SK-N-SH (cell line): ENCODE measurements at regions not wholly inside any gene's neighbourhood (a gene's known extent, or its start where the extent isn't known, plus 50 kb on each side); places are given as distances from the start of the nearest gene placed in this dataset.

Source experiments
- CTCF ChIA-PET: fragments of 300-600, 350-600 bp; formaldehyde crosslinking; extraction: SDS; loops from one replicate; lab custom pipeline; 2021; lab: Yijun Ruan, JAX
- POLR2A ChIA-PET: fragments of 350-600 bp; sonication (Branson Sonifier 250); formaldehyde crosslinking; extraction: SDS; loops from one replicate; lab custom pipeline; 2020; ENCODE audit warnings: antibody characterized with exemption, inconsistent platforms; lab: Yijun Ruan, JAX
- DNase-seq: peaks from one replicate; pipeline ENCODE4 v3.0.0; 2012
- H2AFZ ChIP-seq: fragments of 200-600 bp; sonication (generic); 2 replicates; pipeline ENCODE4 v1.8.1; 2016; ENCODE audit warnings: antibody characterized with exemption, mild to moderate bottlenecking, low read depth
- H3F3A ChIP-seq: fragments of 200-600 bp; sonication (generic); replicated peaks from 2 replicates; pipeline ENCODE3; 2016; ENCODE audit warnings: antibody characterized with exemption, mild to moderate bottlenecking; ENCODE audit not compliant: insufficient read depth
- H3K27ac ChIP-seq, 2 experiments: fragments of 200-500 bp in 1 of 2; fragments of 200-600 bp in 1 of 2; sonication (Bioruptor generic) in 1 of 2; sonication (generic), shearing (Covaris generic) in 1 of 2; 2 replicates each; pipeline versions ENCODE4 v1.5.1 to v1.6.1; 2014 to 2016; ENCODE audit warnings: low read depth in 2 of 2, inconsistent platforms in 1 of 2, low read length in 1 of 2, mild to moderate bottlenecking in 1 of 2, mixed read lengths in 1 of 2
- H3K27me3 ChIP-seq: fragments of 200-600 bp; sonication (generic), shearing (Covaris generic); 2 replicates; pipeline ENCODE4 v1.6.1; 2016; ENCODE audit warnings: mixed run types; ENCODE audit not compliant: insufficient read depth
- H3K36me3 ChIP-seq, 2 experiments: fragments of 200-500 bp in 1 of 2; fragments of 200-600 bp in 1 of 2; sonication (Bioruptor generic) in 1 of 2; sonication (generic) in 1 of 2; replicated peaks in 1 of 2; 2 replicates each; pipeline versions ENCODE3 to v1.5.1; 2014 to 2016; ENCODE audit warnings: low read length in 1 of 2, mild to moderate bottlenecking in 1 of 2; ENCODE audit not compliant: insufficient read depth in 2 of 2, control insufficient read depth in 1 of 2
- H3K4me1 ChIP-seq, 2 experiments: fragments of 200-500 bp in 1 of 2; fragments of 200-600 bp in 1 of 2; sonication (Bioruptor generic) in 1 of 2; sonication (generic), shearing (Covaris generic) in 1 of 2; 2 replicates each; pipeline versions ENCODE4 v1.5.1 to v1.6.1; 2014 to 2016; ENCODE audit warnings: low read depth in 1 of 2, low read length in 1 of 2, mixed run types in 1 of 2; ENCODE audit not compliant: insufficient read depth in 2 of 2, control insufficient read depth in 1 of 2
- H3K4me2 ChIP-seq: fragments of 200-600 bp; sonication (generic), shearing (Covaris generic); 2 replicates; pipeline ENCODE4 v1.6.1; 2017; ENCODE audit warnings: mixed run types
- H3K4me3 ChIP-seq, 2 experiments: fragments of 200-500 bp in 1 of 2; fragments of 200-600 bp in 1 of 2; sonication (Bioruptor generic) in 1 of 2; sonication (generic), shearing (Covaris generic) in 1 of 2; 2 replicates each; pipeline versions ENCODE4 v1.5.1 to v1.8.1; 2014 to 2016; ENCODE audit warnings: low read depth in 2 of 2, inconsistent platforms in 1 of 2, low read length in 1 of 2, mild to moderate bottlenecking in 1 of 2, mixed read lengths in 1 of 2, moderate library complexity in 1 of 2
- H3K79me2 ChIP-seq: fragments of 200-600 bp; sonication (generic); 2 replicates; pipeline ENCODE4 v1.8.1; 2017; ENCODE audit warnings: mild to moderate bottlenecking; ENCODE audit not compliant: insufficient read depth
- H3K9ac ChIP-seq: fragments of 200-600 bp; sonication (generic); 2 replicates; pipeline ENCODE4 v1.6.1; 2017; ENCODE audit warnings: mixed run types
- H3K9me2 ChIP-seq: fragments of 200-600 bp; sonication (generic); 2 replicates; pipeline ENCODE4 v1.6.1; 2017; ENCODE audit warnings: mixed run types
- H3K9me3 ChIP-seq: fragments of 200-600 bp; sonication (generic); 2 replicates; pipeline ENCODE4 v1.6.1; 2017; ENCODE audit warnings: mixed run types, mild to moderate bottlenecking, moderate library complexity
- H4K20me1 ChIP-seq: fragments of 200-600 bp; sonication (generic); 2 replicates; pipeline ENCODE4 v1.6.1; 2017; ENCODE audit warnings: mild to moderate bottlenecking, mixed run types; ENCODE audit not compliant: insufficient read depth
- CHD2 ChIP-seq: fragments of 150-350 bp; IDR thresholded peaks from 2 replicates; pipeline ENCODE4 v1.6.1; 2018; ENCODE audit warnings: low read length; ENCODE audit not compliant: partially characterized antibody
- FOXM1 ChIP-seq: IDR thresholded peaks from 2 replicates; pipeline ENCODE4 v1.4.0; 2012; ENCODE audit warnings: low read depth, mild to moderate bottlenecking
- GATA2 ChIP-seq: sonication (generic); formaldehyde crosslinking; IDR thresholded peaks from 2 replicates; pipeline ENCODE4 v1.5.0; 2020; ENCODE audit warnings: mild to moderate bottlenecking, missing genetic modification reagents
- RXRA ChIP-seq: IDR thresholded peaks from 2 replicates; pipeline ENCODE4 v1.4.0; 2012; ENCODE audit warnings: low read depth, mild to moderate bottlenecking, borderline replicate concordance
- WGBS: methylation state at CpG from one replicate; pipeline ENCODE4 v1.1.6; 2017; ENCODE audit warnings: low lambda C conversion rate; 5-methylcytosine and 5-hydroxymethylcytosine counted together
- TF ChIP-seq, protein P1 (sequence below): fragments of 150-350 bp; IDR thresholded peaks from 2 replicates; pipeline ENCODE4 v1.6.1; 2017; ENCODE audit warnings: antibody characterized with exemption, low read length, low read depth, borderline replicate concordance
- TF ChIP-seq, protein P2 (sequence below): IDR thresholded peaks from 2 replicates; pipeline ENCODE4 v1.6.1; 2012; ENCODE audit warnings: mild to moderate bottlenecking, low read depth, low read length, moderate library complexity
- TF ChIP-seq, protein P3 (sequence below): fragments of 200-600 bp; sonication (generic); IDR thresholded peaks from 2 replicates; pipeline ENCODE4 v1.6.1; 2017; ENCODE audit warnings: antibody characterized with exemption, mild to moderate bottlenecking, moderate library complexity

DNA sequence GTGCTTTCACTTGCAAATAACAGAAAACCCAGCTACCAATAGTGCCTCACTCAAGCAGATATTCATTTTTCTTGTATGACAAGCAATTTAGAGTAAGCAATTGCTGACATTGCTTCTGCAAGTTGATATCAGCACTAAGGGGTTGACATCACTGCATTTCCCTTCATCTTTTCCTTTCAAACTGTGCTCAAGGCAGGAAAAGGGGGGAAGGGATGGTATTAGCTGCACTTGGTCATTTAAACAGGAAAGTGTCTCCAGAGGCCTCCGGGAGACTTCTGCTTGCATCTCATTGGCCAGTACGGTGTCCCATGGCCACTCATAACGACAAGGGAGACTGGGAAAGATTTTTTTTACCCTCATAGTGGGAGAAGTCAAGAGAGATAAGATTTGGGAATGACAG, 65.5 kb upstream of the FGG start (continued):
- TF ChIP-seq, protein P1, sequence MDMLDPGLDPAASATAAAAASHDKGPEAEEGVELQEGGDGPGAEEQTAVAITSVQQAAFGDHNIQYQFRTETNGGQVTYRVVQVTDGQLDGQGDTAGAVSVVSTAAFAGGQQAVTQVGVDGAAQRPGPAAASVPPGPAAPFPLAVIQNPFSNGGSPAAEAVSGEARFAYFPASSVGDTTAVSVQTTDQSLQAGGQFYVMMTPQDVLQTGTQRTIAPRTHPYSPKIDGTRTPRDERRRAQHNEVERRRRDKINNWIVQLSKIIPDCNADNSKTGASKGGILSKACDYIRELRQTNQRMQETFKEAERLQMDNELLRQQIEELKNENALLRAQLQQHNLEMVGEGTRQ = no peak
- TF ChIP-seq, protein P2, sequence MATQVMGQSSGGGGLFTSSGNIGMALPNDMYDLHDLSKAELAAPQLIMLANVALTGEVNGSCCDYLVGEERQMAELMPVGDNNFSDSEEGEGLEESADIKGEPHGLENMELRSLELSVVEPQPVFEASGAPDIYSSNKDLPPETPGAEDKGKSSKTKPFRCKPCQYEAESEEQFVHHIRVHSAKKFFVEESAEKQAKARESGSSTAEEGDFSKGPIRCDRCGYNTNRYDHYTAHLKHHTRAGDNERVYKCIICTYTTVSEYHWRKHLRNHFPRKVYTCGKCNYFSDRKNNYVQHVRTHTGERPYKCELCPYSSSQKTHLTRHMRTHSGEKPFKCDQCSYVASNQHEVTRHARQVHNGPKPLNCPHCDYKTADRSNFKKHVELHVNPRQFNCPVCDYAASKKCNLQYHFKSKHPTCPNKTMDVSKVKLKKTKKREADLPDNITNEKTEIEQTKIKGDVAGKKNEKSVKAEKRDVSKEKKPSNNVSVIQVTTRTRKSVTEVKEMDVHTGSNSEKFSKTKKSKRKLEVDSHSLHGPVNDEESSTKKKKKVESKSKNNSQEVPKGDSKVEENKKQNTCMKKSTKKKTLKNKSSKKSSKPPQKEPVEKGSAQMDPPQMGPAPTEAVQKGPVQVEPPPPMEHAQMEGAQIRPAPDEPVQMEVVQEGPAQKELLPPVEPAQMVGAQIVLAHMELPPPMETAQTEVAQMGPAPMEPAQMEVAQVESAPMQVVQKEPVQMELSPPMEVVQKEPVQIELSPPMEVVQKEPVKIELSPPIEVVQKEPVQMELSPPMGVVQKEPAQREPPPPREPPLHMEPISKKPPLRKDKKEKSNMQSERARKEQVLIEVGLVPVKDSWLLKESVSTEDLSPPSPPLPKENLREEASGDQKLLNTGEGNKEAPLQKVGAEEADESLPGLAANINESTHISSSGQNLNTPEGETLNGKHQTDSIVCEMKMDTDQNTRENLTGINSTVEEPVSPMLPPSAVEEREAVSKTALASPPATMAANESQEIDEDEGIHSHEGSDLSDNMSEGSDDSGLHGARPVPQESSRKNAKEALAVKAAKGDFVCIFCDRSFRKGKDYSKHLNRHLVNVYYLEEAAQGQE = no peak

DNA sequence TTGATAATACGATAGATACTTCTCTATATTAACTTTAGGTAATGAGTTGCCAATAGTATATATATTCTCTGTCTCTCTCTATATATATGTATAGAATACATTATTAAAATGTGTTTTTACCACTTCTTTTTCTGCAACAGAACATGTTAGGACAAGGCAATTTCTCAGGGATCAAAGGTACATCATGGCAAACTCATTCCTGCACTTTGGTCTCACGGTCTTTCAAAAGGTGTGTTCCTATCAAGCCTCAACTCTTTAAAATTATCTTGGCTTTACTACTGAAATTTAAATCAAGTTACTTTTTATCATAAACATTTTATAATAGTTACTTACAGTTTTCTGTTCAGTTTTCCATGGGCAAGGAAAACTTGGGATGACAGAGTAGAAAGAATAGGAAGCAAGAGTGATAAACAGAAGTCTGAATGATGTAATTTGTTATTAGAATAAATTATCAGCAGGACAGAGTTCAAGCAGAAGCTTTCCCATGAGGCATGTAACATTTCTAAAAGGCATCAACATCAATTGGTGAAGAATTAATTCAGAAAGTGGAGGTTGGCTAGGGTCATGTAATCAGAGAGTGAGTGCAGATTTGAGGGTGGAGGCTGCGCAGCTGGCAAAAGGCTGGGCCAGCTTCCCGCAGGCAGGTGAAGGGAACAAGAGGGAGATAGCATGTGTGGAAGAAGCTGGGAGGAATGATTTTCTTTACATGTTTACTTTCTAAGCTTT, 59.7 kb upstream of the LRAT start:
- H3K9me2 ChIP-seq = no peaks in the 10 kb centered on the region
- CTCF ChIA-PET = no interaction called here
- H3K4me3 ChIP-seq = no peak overlapping the region
- H3K36me3 ChIP-seq = no peaks in the 10 kb centered on the region
- H3K4me2 ChIP-seq = no peak overlapping the region
- WGBS = 10% methylated on average over 4 of the region's 4 CpGs
- H3K9me3 ChIP-seq = no peaks in the 10 kb centered on the region
- H3K9ac ChIP-seq = no peak overlapping the region
- no peaks in the 10 kb centered on the region for H3K27me3 ChIP-seq
- POLR2A ChIA-PET = no interaction called here
- no peak overlapping the region for H3K27ac ChIP-seq
- H3F3A ChIP-seq = no peaks in the 10 kb centered on the region
- no peak for DNase-seq
- H2AFZ ChIP-seq = no peak overlapping the region
- TF ChIP-seq CHD2 (no peak), GATA2 (no peak), FOXM1 (no peak)
- H3K79me2 ChIP-seq = no peaks in the 10 kb centered on the region
- H3K4me1 ChIP-seq = no peaks in the 10 kb centered on the region
- no peaks in the 10 kb centered on the region for H4K20me1 ChIP-seq

DNA sequence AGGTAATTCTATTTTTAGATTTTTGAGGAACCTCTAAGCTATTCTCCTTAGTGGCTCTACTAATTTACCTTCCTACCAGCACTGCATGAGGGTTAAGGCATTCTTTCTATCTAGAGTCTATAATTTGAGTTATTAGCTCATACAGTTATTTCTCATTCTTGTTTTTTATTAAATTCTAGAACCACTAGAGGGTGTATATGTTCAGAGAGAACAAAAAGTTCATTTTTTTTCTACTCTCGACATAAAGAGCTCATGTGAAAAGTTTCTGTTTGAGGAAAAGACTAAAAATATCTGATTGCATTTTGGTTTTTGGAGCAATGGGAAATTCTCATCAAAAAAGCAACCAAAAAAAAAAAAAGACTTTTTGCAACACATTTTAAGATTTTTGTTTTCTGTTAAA, 57.0 kb upstream of the LRAT start:
- ChIA-PET POLR2A (no interaction called here), CTCF (interaction anchor here (0.6 to 1.4 kb wide), 5 partner anchors 12 to 1267 kb away, joined by 3 read pairs; partner anchors contain the start of gene CTSO)
- H3K27ac ChIP-seq = no peak overlapping the region
- TF ChIP-seq, protein P3, sequence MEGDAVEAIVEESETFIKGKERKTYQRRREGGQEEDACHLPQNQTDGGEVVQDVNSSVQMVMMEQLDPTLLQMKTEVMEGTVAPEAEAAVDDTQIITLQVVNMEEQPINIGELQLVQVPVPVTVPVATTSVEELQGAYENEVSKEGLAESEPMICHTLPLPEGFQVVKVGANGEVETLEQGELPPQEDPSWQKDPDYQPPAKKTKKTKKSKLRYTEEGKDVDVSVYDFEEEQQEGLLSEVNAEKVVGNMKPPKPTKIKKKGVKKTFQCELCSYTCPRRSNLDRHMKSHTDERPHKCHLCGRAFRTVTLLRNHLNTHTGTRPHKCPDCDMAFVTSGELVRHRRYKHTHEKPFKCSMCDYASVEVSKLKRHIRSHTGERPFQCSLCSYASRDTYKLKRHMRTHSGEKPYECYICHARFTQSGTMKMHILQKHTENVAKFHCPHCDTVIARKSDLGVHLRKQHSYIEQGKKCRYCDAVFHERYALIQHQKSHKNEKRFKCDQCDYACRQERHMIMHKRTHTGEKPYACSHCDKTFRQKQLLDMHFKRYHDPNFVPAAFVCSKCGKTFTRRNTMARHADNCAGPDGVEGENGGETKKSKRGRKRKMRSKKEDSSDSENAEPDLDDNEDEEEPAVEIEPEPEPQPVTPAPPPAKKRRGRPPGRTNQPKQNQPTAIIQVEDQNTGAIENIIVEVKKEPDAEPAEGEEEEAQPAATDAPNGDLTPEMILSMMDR = peak; percentile 46
- TF ChIP-seq RXRA = no peak
- no peaks in the 10 kb centered on the region for H3K36me3 ChIP-seq
- no peaks in the 10 kb centered on the region for H3F3A ChIP-seq
- no peaks in the 10 kb centered on the region for H3K79me2 ChIP-seq
- no peak for DNase-seq
- no peaks in the 10 kb centered on the region for H3K4me1 ChIP-seq
- H2AFZ ChIP-seq = no peak overlapping the region
- 2% methylated on average over 1 of the region's 1 CpG for WGBS
- no peaks in the 10 kb centered on the region for H4K20me1 ChIP-seq
- H3K9me2 ChIP-seq = no peaks in the 10 kb centered on the region
- no peak overlapping the region for H3K4me3 ChIP-seq
- no peaks in the 10 kb centered on the region for H3K27me3 ChIP-seq
- H3K4me2 ChIP-seq = no peak overlapping the region
- H3K9ac ChIP-seq = no peak overlapping the region
- H3K9me3 ChIP-seq = no peaks in the 10 kb centered on the region
